Midbrain (tissue), 1 donor: ENCODE measurements at regions not wholly inside any gene's neighbourhood (a gene's known extent, or its start where the extent isn't known, plus 50 kb on each side); places are given as distances from the start of the nearest gene placed in this dataset.
"Not testable (repeated sequence)": the region's sequence is repeated elsewhere in the genome, so short reads cannot be mapped to it uniquely, and the experiment has no call there.

Experiments used
- DNase-seq: peaks from one replicate; lab custom pipeline; 2025; lab: John Stamatoyannopoulos, UW

- DNase-seq = not testable (repeated sequence)
Observed at GRCh38 chr16:17005963-17006362, 464.8 kb downstream of the XYLT1 start.

- no peak for DNase-seq
Observed at GRCh38 chr16:17011712-17012111, 459.0 kb downstream of the XYLT1 start.

DNA sequence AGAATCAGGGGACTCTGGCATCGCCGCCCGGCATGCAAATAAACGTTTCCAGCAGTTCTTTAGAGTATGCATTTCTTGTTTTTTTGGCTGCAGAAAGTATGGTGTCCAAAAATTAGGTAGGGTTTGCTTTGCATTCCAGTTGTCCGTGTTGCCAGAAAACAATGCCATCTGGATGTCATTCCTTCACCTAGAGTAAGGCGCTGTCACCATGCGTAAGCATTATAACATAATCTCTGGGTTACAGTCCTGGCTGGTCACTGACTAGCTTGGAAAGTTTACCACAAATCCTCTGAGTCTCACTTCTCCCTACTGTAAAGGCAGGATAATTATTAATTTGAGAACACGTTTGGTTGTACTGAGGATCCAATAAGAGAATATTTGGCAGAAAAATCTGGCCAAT is 457.7 kb downstream of the XYLT1 start:
- DNase-seq = no peak

GRCh38 chr16:17014484-17015121 is 456.2 kb downstream of the XYLT1 start:
- no peak for DNase-seq

DNA sequence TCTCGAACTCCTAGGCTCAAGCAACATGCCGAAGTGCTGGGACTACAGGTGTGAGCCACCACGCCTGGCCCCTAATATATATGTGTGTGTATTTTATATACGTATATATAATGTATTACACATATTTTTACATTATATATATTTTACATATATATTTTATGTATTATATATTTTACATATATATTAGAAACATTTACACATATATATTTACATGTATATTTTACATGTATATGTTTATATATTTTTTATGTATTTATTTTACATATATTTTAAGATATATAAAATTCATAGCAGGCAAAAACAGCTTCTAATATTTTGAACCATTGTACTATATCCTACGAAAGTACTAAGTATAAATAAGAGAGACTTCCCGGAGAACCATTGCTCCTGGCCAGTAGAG is 455.1 kb downstream of the XYLT1 start:
- DNase-seq = no peak

GRCh38 chr16:17017442-17017841 is 453.3 kb downstream of the XYLT1 start:
- no peak for DNase-seq

- no peak for DNase-seq
Observed at GRCh38 chr16:17018585-17018939, 452.2 kb downstream of the XYLT1 start.

- DNase-seq = no peak
Observed at GRCh38 chr16:17019366-17019765, 451.4 kb downstream of the XYLT1 start.

- no peak for DNase-seq
Observed at GRCh38 chr16:17023606-17024005, 447.2 kb downstream of the XYLT1 start.

GRCh38 chr16:17024514-17024913 is 446.2 kb downstream of the XYLT1 start:
- DNase-seq = no peak

DNA sequence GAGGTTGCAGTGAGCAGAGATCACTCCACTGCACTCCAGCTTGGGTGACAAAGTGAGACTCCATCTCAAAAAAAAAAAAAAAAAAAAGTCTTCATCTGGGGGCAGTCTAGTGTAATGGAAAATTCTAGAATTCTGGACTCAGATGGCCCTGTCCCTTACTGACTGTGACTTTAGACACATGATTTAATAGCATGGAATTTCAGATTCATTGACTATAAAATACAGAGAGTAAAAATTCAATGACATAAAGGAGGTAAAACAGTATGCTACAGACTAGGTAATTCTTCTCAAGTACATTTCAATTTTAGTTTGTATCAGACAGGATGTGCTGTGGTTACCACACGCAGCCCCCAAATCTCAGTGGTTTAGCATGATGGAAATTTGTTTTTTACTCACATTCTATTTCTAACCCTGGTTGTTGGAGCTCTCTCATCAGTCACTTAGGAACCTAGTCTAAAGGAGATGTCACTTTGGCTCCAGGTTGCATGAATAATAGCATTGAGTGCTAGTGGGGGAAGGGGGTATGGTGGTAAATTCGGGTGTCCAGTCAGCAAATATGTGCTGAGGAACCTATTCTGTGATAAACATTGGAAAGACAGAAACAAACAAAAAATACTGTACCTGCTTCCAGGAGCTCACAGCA is 444.0 kb downstream of the XYLT1 start:
- no peak for DNase-seq

DNA sequence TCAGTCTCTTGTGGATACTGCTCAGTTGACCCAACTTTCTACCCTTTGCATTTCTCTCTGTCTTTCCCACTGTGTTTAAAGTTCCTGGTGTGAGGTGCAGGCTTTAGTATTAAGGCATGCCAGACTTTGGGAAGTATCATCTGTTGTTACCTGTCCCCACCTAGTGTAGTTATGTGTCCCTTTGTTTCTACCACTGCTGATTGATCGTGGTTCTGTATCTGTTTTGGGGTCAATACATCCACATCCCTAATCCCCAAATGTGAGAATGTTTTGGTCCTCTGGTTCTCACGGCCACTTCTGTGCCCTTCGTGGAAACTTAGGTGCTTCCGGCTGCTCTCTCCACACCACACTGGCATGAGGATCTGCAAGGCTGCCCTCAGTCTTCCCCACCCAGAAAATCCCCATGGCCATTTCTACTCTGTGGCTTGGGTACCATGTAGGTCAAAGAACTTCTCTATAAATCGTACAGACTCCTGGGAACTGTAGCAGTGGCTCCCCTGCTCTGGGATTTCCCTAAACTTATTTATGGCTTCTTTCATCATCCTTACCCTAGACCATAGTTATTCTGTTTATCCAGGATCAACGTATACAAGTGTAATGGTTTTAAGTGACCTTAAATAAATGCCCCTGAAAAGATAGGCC is 443.2 kb downstream of the XYLT1 start:
- no peak for DNase-seq

GRCh38 chr16:17029602-17030350 is 441.0 kb downstream of the XYLT1 start:
- DNase-seq = no peak

GRCh38 chr16:17031484-17032268 is 439.1 kb downstream of the XYLT1 start:
- no peak for DNase-seq

DNA sequence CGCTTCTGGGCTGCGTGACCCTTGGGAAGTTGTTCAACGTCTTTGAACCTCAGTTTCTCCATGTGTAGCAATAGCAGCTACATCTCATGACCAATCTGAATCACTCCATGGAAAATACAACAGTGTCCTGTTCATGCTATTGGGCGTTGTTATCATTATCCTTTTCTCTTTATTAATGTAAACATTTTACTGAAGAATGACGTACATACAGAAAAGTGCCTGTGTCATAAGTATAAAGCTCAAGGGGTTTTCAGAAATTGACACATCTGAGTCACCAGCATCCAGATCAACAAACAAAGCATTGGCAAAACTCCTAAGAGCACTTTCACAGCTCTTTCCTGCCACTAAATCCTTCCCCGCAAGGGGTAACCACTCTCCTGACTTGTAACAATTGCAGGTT is 438.4 kb downstream of the XYLT1 start:
- DNase-seq = no peak

- DNase-seq = no peak
Observed at GRCh38 chr16:17034477-17035252, 436.1 kb downstream of the XYLT1 start.

DNA sequence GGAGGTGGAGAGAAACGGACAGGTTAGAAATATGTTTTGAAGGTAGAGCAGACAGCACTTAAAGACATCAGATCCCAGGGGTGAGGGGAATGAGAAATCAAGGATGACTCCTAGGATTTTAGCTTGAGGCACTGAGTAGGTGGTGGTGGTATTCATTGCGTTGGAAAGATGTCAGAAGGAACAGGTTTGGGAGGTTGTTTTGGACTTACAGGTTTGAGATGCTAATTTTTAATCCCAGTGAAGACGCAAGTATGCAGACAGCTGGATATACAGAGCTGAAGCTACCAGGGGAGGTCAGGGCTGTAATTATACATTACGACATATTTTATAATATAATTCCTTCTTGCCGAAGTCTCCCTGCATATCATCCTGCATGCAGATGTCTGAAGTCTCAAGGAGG is 433.3 kb downstream of the XYLT1 start:
- no peak for DNase-seq

- no peak for DNase-seq
Observed at GRCh38 chr16:17038415-17038814, 432.3 kb downstream of the XYLT1 start.

DNA sequence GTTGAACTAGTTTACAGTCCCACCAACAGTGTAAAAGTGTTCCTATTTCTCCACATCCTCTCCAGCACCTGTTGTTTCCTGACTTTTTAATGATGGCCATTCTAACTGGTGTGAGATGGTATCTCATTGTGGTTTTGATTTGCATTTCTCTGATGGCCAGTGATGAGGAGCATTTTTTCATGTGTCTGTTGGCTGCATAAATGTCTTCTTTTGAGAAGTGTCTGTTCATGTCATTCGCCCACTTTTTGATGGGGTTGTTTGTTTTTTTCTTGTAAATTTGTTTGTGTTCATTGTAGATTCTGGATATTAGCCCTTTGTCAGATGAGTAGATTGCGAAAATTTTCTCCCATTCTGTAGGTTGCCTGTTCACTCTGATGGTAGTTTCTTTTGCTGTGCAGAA is 421.7 kb downstream of the XYLT1 start:
- DNase-seq = not testable (repeated sequence)

GRCh38 chr16:17050468-17050867 is 420.3 kb downstream of the XYLT1 start:
- DNase-seq = no peak
